IPS-15b (cell line): ENCODE measurements at regions not wholly inside any gene's neighbourhood (a gene's known extent, or its start where the extent isn't known, plus 50 kb on each side); places are given as distances from the start of the nearest gene placed in this dataset.

ENCODE experiments used
- H3K27me3 ChIP-seq: one replicate; pipeline ENCODE4 v1.6.1; 2013; ENCODE audit warnings: low read length; ENCODE audit not compliant: control insufficient read depth, insufficient read depth
- H3K36me3 ChIP-seq: one replicate; pipeline ENCODE4 v1.6.1; 2013; ENCODE audit warnings: low read length; ENCODE audit not compliant: control insufficient read depth, insufficient read depth
- H3K4me1 ChIP-seq: one replicate; pipeline ENCODE4 v1.6.1; 2013; ENCODE audit warnings: mild to moderate bottlenecking, low read length; ENCODE audit not compliant: control insufficient read depth, insufficient read depth
- H3K4me3 ChIP-seq: one replicate; pipeline ENCODE4 v1.5.1; 2013; ENCODE audit warnings: low read depth, low read length
- H3K9ac ChIP-seq: one replicate; pipeline ENCODE4 v1.6.1; 2013; ENCODE audit warnings: low read depth, mild to moderate bottlenecking, low read length
- H3K9me3 ChIP-seq: one replicate; pipeline ENCODE4 v1.6.1; 2013; ENCODE audit warnings: mild to moderate bottlenecking, low read length; ENCODE audit not compliant: control insufficient read depth, insufficient read depth

DNA sequence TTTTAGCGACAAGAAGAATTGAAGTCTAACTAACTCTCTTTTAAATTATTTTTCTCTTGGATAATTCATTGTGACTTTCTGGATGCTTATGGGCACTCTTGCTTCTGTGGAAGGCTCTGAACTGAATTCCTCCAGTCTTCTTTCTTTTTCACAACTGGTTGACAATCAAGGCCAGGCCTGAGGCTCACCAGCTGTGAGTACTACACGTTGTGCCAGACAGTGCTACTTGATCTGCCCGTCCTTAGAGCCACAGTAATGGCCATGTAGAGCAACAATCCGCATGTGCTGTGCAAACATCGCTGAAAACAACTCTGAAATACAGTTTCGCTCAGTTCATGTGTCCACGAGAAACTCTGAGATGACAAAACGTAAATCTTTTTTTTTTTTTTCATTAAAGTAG lies 1336.3 kb upstream of the AGA start:
- Histone ChIP-seq H3K4me1 (no peaks in the 10 kb centered on the region), H3K9ac (no peak overlapping the region), H3K36me3 (no peaks in the 10 kb centered on the region), H3K9me3 (no peaks in the 10 kb centered on the region), H3K27me3 (no peaks in the 10 kb centered on the region), H3K4me3 (no peak overlapping the region)

DNA sequence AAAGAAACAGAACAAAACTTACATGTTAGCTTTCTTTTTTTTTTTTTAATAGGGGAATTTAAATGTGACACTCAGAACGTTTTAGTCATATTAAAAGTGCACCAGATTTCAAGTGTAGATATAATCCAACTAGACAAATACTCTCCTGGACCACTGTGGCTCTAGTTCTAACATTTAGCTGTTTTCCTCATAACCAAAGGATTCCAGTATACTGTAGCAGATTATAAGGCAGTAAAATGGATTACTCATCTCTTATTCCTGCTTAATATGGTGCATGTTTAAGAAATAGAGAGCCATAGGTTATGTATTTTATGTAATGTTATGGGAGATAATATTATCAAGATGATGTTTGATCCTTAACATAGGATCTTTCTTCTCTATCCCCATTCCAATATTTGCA lies 1339.5 kb upstream of the AGA start:
- Histone ChIP-seq H3K36me3 (no peaks in the 10 kb centered on the region), H3K4me1 (no peaks in the 10 kb centered on the region), H3K4me3 (no peak overlapping the region), H3K9ac (no peak overlapping the region), H3K27me3 (no peaks in the 10 kb centered on the region), H3K9me3 (no peaks in the 10 kb centered on the region)

DNA sequence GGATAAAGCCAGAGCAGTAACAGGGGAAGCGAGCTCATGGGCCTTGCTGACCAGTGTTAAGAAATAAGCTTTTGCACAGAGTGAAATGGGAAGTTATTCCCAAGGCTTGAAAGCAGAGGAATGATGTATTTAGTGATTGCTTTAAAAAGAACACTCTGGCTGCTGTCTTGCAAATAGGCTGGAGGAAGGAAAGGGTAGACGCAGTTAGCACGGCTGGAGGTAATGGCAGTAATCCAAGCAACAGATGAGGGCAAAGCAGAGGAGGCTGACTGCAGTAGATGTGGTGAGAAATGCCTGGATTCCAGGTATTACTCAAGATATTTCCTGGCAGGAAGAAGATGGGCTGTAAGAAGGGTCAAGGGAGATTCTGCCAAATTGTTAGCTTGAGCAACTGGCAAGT lies 1342.3 kb upstream of the AGA start:
- H3K4me3 ChIP-seq: no peak overlapping the region
- no peaks in the 10 kb centered on the region for H3K27me3 ChIP-seq
- H3K4me1 ChIP-seq: no peaks in the 10 kb centered on the region
- no peaks in the 10 kb centered on the region for H3K9me3 ChIP-seq
- H3K36me3 ChIP-seq: no peaks in the 10 kb centered on the region
- H3K9ac ChIP-seq: no peak overlapping the region

DNA sequence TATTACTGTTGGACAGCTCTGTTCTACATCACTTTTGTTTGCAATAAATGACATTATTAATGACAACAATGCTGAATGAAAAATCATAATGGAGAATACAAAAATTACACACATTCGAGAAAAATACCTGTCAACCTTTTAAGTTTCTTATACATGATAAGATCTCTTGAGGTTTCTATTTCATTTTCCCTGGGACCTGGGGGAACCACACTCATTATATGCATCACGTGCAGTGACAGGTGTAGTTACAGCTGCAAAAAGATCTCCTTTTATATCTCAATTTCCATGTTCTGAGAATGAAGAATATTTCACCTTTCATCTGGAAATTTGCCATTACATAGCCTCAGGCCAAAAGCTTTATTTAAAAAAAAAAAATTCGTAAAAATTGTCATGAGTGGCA lies 1347.0 kb upstream of the AGA start:
- H3K4me3 ChIP-seq: no peak overlapping the region

DNA sequence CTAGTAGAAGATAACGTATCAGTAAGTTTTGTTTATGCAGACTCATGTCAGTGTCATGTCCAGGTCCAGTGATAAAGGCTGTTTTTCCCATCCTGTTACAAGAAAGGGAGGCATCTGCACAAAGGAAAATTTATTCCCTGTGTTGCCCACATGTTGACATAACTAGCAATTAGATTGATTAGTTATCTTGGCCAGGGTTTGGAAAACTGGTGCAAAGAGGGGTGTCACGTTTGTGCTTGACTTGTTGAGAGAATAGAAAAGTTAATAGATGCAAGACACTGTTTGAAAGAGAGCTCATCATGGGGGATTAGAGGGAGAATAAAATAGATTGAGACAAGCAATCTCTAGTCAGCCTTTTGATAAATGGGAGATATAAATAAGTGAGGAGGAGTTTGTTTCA lies 1357.0 kb upstream of the AGA start:
- no peak overlapping the region for H3K4me3 ChIP-seq
- no peak overlapping the region for H3K9ac ChIP-seq
- no peaks in the 10 kb centered on the region for H3K27me3 ChIP-seq
- H3K9me3 ChIP-seq: no peaks in the 10 kb centered on the region
- H3K4me1 ChIP-seq: peaks cover 7% of the 10 kb centered on the region
- H3K36me3 ChIP-seq: no peaks in the 10 kb centered on the region

More for the DNA sequence above, 1347.0 kb upstream of the AGA start:
- H3K9ac ChIP-seq: no peak overlapping the region
- no peaks in the 10 kb centered on the region for H3K27me3 ChIP-seq
- no peaks in the 10 kb centered on the region for H3K36me3 ChIP-seq
- H3K4me1 ChIP-seq: no peaks in the 10 kb centered on the region
- no peaks in the 10 kb centered on the region for H3K9me3 ChIP-seq

DNA sequence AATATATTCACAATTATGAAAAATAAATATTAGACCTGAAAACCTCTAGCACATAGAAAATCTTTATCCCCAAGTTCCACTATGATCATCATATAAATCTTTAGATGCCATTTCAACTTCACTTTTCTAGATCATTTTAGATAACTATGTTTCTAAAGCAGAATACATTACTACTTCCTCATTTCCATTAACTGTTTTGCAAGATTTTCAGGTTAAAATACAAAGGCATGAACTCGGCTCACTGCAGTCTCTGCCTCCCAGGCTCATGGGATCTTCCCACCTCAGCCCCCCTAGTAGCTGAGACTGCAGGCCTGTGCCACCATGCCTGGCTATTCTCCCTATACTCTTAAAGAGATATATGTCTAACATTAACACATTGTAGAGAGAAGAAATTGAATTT lies 1365.9 kb upstream of the AGA start:
- Histone ChIP-seq H3K9me3 (no peaks in the 10 kb centered on the region), H3K9ac (no peak overlapping the region), H3K4me3 (no peak overlapping the region), H3K4me1 (no peaks in the 10 kb centered on the region), H3K36me3 (no peaks in the 10 kb centered on the region), H3K27me3 (no peaks in the 10 kb centered on the region)

DNA sequence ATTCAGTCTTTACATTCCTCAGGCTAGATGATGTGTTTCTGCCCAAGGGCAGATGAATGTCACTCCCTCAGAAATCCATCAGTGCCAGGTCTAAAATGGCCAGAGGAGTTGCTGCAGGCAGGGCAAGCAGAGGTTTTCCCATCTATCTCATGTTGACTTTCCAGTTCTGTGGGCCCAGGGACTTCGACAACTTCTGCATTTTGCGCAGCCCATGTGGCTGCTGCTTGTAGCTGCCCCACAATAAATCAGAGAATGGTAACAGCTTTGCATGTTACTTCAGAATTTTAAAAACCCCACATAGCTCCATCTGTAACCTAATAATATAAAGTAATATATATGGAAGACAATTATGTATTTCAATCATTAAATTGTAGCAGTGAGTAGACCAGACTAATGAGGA lies 1367.7 kb upstream of the AGA start:
- Histone ChIP-seq H3K36me3 (no peaks in the 10 kb centered on the region), H3K4me3 (no peak overlapping the region)

DNA sequence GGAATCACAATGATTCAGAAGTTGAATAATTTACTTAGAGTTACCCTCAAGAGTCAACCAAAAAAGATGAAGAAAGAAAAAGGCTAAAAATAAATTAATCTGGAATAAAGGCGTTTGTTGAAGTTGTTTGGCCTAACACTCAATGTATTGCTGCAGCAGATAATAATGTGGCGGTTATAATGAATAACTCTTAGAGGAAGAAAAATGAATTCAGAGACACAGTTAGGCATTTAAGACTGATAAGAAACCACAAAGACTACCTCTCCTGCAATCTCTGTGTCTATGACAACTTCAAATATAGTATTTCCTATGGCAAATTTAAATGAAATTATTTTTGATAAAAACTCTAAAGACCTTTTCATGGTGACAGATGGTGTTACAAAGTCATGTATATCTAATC lies 1369.1 kb upstream of the AGA start:
- no peak overlapping the region for H3K9ac ChIP-seq
- H3K36me3 ChIP-seq: no peaks in the 10 kb centered on the region
- no peak overlapping the region for H3K4me3 ChIP-seq
- no peaks in the 10 kb centered on the region for H3K9me3 ChIP-seq
- no peaks in the 10 kb centered on the region for H3K4me1 ChIP-seq
- no peaks in the 10 kb centered on the region for H3K27me3 ChIP-seq

More for the DNA sequence above, 1367.7 kb upstream of the AGA start:
- Histone ChIP-seq H3K27me3 (no peaks in the 10 kb centered on the region), H3K9ac (no peak overlapping the region), H3K9me3 (no peaks in the 10 kb centered on the region), H3K4me1 (no peaks in the 10 kb centered on the region)

DNA sequence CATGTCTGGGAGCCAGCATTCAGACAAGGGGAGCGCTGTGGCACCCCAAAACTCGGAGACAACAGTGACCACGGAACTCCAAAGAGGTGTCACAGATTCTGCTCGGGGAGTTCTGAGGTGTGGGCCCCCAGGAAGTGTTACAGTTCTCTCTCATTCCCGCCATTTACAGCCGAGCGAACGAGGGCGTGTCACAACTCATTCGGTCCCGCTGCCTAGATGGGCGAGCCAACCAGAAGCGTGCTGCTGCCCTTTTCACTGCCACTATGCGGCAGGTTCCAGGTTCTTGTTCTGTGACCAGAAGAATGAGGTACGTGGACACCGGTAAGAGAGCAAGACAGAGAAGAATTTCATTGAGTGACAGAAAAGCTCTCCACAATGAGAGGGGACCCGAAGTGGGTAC lies 1370.6 kb upstream of the AGA start:
- H3K36me3 ChIP-seq: no peaks in the 10 kb centered on the region
- H3K9ac ChIP-seq: no peak overlapping the region
- H3K9me3 ChIP-seq: no peaks in the 10 kb centered on the region
- no peaks in the 10 kb centered on the region for H3K27me3 ChIP-seq
- no peaks in the 10 kb centered on the region for H3K4me1 ChIP-seq
- no peak overlapping the region for H3K4me3 ChIP-seq

DNA sequence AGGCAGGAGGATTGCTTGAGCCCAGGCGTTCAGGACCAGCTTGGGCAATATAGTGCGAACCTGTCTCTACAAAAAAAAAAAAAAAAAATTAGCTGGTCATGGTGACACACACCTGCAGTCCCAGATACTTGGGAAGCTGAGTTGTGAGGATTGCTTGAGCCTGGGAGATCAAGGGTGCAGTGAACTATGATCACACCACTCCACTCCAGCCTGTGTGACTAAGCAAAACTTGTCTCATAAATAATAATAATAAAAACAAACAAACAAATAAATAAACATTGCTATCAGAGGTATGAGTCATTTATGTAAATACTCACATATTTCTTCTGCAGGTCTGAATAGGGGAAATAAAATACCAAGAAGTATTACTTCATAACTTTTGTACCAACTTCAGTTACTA lies 1372.7 kb upstream of the AGA start:
- Histone ChIP-seq H3K9me3 (no peaks in the 10 kb centered on the region), H3K36me3 (no peaks in the 10 kb centered on the region), H3K9ac (no peak overlapping the region), H3K4me1 (no peaks in the 10 kb centered on the region), H3K27me3 (no peaks in the 10 kb centered on the region), H3K4me3 (no peak overlapping the region)

DNA sequence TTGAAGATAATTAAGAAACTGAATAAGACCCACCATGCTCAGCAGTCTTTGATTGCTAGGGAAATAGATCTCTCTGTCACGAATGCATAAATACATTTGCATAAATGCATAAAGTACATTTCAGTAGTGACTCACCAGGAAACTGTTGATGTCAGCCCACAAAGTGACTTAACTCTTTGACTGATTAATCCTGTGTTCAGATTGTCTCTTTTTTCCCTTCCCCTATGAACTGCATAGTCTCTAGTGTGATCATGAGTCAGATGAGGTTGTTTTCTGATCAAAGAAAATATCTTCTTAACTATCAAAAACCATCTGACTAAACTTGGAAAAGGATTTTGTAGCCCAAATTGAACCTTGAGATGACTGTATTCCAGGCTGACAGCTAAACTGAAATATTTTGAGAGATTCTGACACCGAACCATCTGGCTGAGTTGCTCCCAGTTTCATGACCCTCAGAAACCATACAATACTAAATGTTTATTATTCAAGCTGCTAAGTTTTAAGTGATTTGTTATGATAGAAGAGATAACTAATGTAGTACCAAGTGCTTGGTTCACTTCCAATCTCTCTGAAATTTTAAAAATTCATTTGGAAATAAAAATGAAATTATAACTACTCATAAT lies 1381.5 kb upstream of the AGA start:
- Histone ChIP-seq H3K36me3 (no peaks in the 10 kb centered on the region), H3K9ac (no peak overlapping the region), H3K9me3 (no peaks in the 10 kb centered on the region), H3K4me1 (no peaks in the 10 kb centered on the region), H3K27me3 (no peaks in the 10 kb centered on the region), H3K4me3 (no peak overlapping the region)

DNA sequence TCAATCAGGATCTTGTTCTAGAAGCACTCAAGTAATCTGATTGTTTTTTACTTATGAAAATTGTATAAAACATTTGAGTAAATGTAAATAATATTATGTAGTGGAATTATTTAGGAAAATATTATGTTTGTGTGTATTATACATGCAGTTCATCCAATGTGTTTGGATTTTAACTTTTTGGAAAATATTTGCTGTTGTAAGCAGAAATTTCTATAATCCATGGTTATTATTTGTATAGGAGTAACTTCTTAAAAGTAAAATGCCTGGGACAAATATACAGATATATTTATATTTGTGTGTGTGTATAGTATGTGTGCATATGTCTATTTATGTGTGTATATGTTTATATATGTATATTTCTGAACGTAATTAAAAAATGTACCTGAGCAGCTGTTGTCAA lies 1394.6 kb upstream of the AGA start:
- Histone ChIP-seq H3K4me1 (no peaks in the 10 kb centered on the region), H3K27me3 (no peaks in the 10 kb centered on the region), H3K9ac (no peak overlapping the region), H3K9me3 (no peaks in the 10 kb centered on the region), H3K36me3 (no peaks in the 10 kb centered on the region), H3K4me3 (no peak overlapping the region)
